Heart left ventricle (tissue), 16 donors: ENCODE measurements at regions not wholly inside any gene's neighbourhood (a gene's known extent, or its start where the extent isn't known, plus 50 kb on each side); places are given as distances from the start of the nearest gene placed in this dataset.

Source experiments
- ATAC-seq, 4 donors: fragments of 200-7000 bp; cut with Tn5 transposase; one replicate each; pipeline ENCODE4 v1.9.1; 2020 to 2022; ENCODE audit warnings: moderate library complexity in 4 of 4, mild to moderate bottlenecking in 3 of 4, moderate number of reproducible peaks in 1 of 4
- DNase-seq, 5 donors: peaks; one replicate each; pipeline ENCODE4 v3.0.0-alpha.2; 2020
- H3K27ac ChIP-seq, 12 donors: fragments of 200-600 bp; sonication (generic) in 4 of 12; one replicate each; pipeline versions ENCODE4 v1.5.0 to v1.8.0; 2016 to 2022; ENCODE audit warnings: mild to moderate bottlenecking in 2 of 12
- H3K27me3 ChIP-seq, 9 donors: fragments of 200-600 bp; sonication (generic) in 2 of 9; one replicate each; pipeline versions ENCODE4 v1.5.1 to v1.8.0; 2016 to 2022; ENCODE audit warnings: mild to moderate bottlenecking in 3 of 9
- H3K36me3 ChIP-seq, 9 donors: fragments of 200-600 bp; sonication (generic) in 2 of 9; one replicate each; pipeline versions ENCODE4 v1.5.0 to v1.8.0; 2018 to 2022; ENCODE audit warnings: mild to moderate bottlenecking in 2 of 9
- H3K4me1 ChIP-seq, 12 donors: fragments of 200-600 bp; sonication (generic) in 4 of 12; one replicate each; pipeline versions ENCODE4 v1.5.0 to v1.8.0; 2016 to 2022; ENCODE audit warnings: mild to moderate bottlenecking in 3 of 12
- H3K4me3 ChIP-seq, 12 donors: fragments of 200-600 bp; sonication (generic) in 4 of 12; one replicate each; pipeline versions ENCODE4 v1.5.0 to v1.8.0; 2017 to 2022; ENCODE audit warnings: mild to moderate bottlenecking in 9 of 12, moderate library complexity in 4 of 12
- H3K9me3 ChIP-seq, 12 donors: fragments of 200-600 bp; sonication (generic) in 4 of 12; one replicate each; pipeline versions ENCODE4 v1.5.0 to v1.8.0; 2016 to 2022; ENCODE audit warnings: mild to moderate bottlenecking in 1 of 12
- POLR2A ChIP-seq, 2 donors: fragments of 450-650 bp; IDR thresholded peaks; one replicate each; pipeline ENCODE4 v1.6.1; 2017; ENCODE audit warnings: antibody characterized with exemption in 2 of 2, mild to moderate bottlenecking in 2 of 2, moderate library complexity in 2 of 2
- WGBS, 4 donors: extraction: QIAGEN DNeasy Blood & Tissue Kit in 2 of 4; methylation state at CpG; one replicate each; pipeline versions ENCODE4 v1.1.5 to v1.1.7; 2013 to 2018; 5-methylcytosine and 5-hydroxymethylcytosine counted together
- intact Hi-C, 10 donors: fragments of 100-400 bp; cut with DNase I; formaldehyde crosslinking; loops; one replicate each; pipeline versions ENCODE4 v1.11.1 to v1.14.2; 2022
- TF ChIP-seq, protein P1 (sequence below), 12 donors: fragments of 200-600 bp; sonication (generic) in 4 of 12; IDR thresholded peaks; one replicate each; pipeline versions ENCODE4 v1.5.0 to v1.8.0; 2018 to 2022; ENCODE audit warnings: antibody characterized with exemption in 12 of 12, mild to moderate bottlenecking in 5 of 12
- donor health status: ischemic (EF 13 %, LVEDD 7.1; RV severe dilation, severe dysfunction).
- donor health status: healthy with polysubstance abuse.
- donor health status: DM: no; HTN: yes; CAD: no.
- donor health status: DM: no; HTN: no; CAD: no.
- donor health status: ischemic (EF 25% LVEDD 6.9; RV normal size, moderate dysfunction).
- donor health status: ischemic (EF 25% LVEDD 5.7; RV mildly dilated, moderate dysfunction).
- donor health status: healthy.
- donor health status: DM: yes; HTN: yes; CAD: no.
- donor health status: ischemic (EF 35%, LVEDD 5.7; RV mildly dilated, moderate dysfunction).
- donor health status: nonischemic (EF 11% LVEDD 7.7; RV severe dilation, severe dysfunction).
- donor health status: DM: yes; HTN: yes; CAD: no.
- donor health status: PGD.
- donor health status: ischemic (EF 29% LVEDD 5.4; RV normal size, mild dysfunction).
- donor health status: nonischemic (EF 23%, LVEDD 6.1; RV moderate dilation, normal function).

DNA sequence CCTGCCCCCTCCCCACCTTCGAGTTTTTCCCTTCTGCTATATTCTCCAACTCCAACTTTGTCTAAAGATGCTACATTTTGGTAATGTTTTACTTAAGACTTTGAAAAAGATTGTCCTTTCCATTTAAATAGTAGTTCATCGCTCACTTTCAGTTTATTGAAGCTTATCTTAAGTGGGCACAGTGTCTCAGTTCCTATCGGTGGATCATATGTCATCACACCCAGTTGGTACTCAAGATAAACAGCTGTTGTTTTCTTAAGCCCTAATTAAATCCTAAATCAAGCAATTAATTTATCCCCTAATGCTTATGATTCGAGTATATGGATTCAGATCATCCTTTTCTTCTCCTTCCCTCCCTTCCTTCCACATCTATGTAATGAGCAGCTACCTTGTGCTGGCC is 210.7 kb downstream of the TLE3 start:
- H3K27me3 ChIP-seq = peaks cover 0 to 50% (median 10%) of the 10 kb centered on the region in 9 donors
- intact Hi-C loops = loop anchor here in 1 of 10 donors (10.0 kb wide), 1 partner anchor 132 kb away; no protein-coding TSS in a partner anchor
- WGBS, 4 donors = 38 to 46% (median 40%) methylated on average over 4 of the region's 4 CpGs

DNA sequence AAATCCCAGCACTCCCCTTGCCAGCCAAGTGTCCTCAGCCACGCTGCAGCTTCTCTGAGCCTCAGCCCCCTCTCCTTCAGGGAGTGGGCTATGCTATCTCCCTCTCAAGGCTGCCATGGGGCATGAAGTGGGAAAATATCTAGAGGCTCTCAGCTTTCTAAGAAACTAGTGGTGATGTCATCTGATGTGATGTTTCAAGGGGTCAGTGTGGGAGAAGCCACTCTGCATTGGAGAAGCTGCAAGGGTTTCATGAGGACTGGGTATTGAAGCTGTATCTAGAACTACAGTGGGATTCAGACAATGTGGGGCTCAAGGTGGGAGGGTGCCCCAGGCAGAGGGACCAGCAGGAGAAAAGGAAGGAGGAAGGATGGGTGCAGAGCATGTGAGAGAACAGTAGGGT is 210.2 kb downstream of the TLE3 start:
- no peak for ATAC-seq
- Histone ChIP-seq H3K4me1 (no peaks in the 10 kb centered on the region), H3K27ac (no peak overlapping the region), H3K36me3 (no peaks in the 10 kb centered on the region), H3K4me3 (no peak overlapping the region), H3K27me3 (peaks cover 0 to 45% (median 10%) of the 10 kb centered on the region in 9 donors), H3K9me3 (peaks cover 0 to 9% (median 0%) of the 10 kb centered on the region in 12 donors)
- no peak for TF ChIP-seq POLR2A (IDR thresholded peaks at IDR 0.05)
- TF ChIP-seq, protein P1, sequence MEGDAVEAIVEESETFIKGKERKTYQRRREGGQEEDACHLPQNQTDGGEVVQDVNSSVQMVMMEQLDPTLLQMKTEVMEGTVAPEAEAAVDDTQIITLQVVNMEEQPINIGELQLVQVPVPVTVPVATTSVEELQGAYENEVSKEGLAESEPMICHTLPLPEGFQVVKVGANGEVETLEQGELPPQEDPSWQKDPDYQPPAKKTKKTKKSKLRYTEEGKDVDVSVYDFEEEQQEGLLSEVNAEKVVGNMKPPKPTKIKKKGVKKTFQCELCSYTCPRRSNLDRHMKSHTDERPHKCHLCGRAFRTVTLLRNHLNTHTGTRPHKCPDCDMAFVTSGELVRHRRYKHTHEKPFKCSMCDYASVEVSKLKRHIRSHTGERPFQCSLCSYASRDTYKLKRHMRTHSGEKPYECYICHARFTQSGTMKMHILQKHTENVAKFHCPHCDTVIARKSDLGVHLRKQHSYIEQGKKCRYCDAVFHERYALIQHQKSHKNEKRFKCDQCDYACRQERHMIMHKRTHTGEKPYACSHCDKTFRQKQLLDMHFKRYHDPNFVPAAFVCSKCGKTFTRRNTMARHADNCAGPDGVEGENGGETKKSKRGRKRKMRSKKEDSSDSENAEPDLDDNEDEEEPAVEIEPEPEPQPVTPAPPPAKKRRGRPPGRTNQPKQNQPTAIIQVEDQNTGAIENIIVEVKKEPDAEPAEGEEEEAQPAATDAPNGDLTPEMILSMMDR (IDR thresholded peaks at IDR 0.05) = no peak
- intact Hi-C loops = loop anchor here in 1 of 10 donors (10.0 kb wide), 1 partner anchor 133 kb away; no protein-coding TSS in a partner anchor
- 50 to 83% (median 69%) methylated on average over 1 of the region's 1 CpG for WGBS, 4 donors
- no peak for DNase-seq

More for the DNA sequence above, 210.7 kb downstream of the TLE3 start:
- Histone ChIP-seq H3K36me3 (no peaks in the 10 kb centered on the region), H3K9me3 (peaks cover 0 to 9% (median 0%) of the 10 kb centered on the region in 12 donors), H3K4me3 (no peak overlapping the region), H3K27ac (no peak overlapping the region), H3K4me1 (no peaks in the 10 kb centered on the region)
- DNase-seq = no peak
- TF ChIP-seq, protein P1 (IDR thresholded peaks at IDR 0.05) = no peak
- no peak for TF ChIP-seq POLR2A (IDR thresholded peaks at IDR 0.05)
- no peak for ATAC-seq

DNA sequence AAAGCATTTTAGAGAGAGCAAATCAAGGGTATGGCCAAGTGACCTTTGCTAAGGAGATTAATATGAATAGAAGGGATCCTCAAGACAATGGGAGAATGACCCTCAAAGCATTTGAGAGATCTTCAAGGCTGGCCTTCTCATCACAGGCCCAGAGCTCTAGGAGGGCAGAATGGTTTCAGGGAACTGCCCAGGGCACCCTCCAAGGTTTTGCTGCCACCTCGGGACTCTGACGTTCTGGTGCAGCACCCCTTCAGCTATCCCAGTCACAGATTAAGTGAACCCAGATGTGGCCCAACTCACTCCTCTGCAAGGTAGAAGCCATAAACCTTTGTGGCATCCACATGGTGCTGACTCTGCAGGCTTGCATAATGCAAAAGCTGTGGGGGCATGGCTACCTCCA is 209.3 kb downstream of the TLE3 start:
- Histone ChIP-seq H3K4me3 (no peak overlapping the region), H3K36me3 (no peaks in the 10 kb centered on the region), H3K4me1 (no peaks in the 10 kb centered on the region), H3K27ac (no peak overlapping the region), H3K9me3 (peaks cover 0 to 9% (median 0%) of the 10 kb centered on the region in 12 donors), H3K27me3 (peaks cover 0 to 48% (median 10%) of the 10 kb centered on the region in 9 donors)
- ATAC-seq = no peak
- intact Hi-C loops = loop anchor here in 1 of 10 donors (10.0 kb wide), 1 partner anchor 134 kb away; no protein-coding TSS in a partner anchor
- TF ChIP-seq, protein P1 (IDR thresholded peaks at IDR 0.05) = no peak
- no peak for TF ChIP-seq POLR2A (IDR thresholded peaks at IDR 0.05)
- no peak for DNase-seq
- 35 to 63% (median 59%) methylated on average over 2 of the region's 2 CpGs for WGBS, 4 donors

DNA sequence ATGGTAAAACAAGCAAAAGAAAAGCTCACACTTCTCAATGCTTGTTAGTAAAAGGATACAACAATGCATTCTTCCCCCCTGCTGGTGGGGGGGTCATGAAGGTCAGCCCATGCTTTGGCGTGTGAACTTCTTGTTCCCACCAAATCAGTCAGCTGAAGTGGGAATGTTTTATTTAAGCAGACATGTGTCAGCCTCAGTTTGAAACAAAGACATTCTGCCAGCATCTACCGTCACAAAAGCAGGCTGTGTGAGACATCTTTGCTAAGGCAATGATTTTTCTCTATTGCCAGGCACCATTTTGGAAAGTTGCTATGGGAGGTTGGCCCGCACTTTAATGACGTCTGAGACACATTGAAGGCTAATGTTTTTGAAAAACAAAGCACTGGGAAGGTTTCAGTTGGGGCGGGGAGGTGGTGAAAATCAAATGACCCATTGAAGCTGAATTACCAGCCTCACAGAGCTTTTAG is 206.6 kb downstream of the TLE3 start:
- no peaks in the 10 kb centered on the region for H3K36me3 ChIP-seq

More for the DNA sequence above, 206.6 kb downstream of the TLE3 start:
- Histone ChIP-seq H3K27ac (no peak overlapping the region), H3K9me3 (peaks cover 0 to 9% (median 0%) of the 10 kb centered on the region in 12 donors), H3K4me3 (no peak overlapping the region), H3K27me3 (peaks cover 0 to 34% (median 0%) of the 10 kb centered on the region in 9 donors), H3K4me1 (peaks cover 0 to 9% (median 0%) of the 10 kb centered on the region in 12 donors)
- ATAC-seq (no peak), DNase-seq (no peak)
- 66 to 75% (median 71%) methylated on average over 5 of the region's 5 CpGs for WGBS, 4 donors
- TF ChIP-seq, protein P1 (IDR thresholded peaks at IDR 0.05) = no peak
- TF ChIP-seq POLR2A (IDR thresholded peaks at IDR 0.05) = no peak
- intact Hi-C loops = no loop called here
